Fibroblast of lung (primary cell): ENCODE measurements at regions not wholly inside any gene's neighbourhood (a gene's known extent, or its start where the extent isn't known, plus 50 kb on each side); places are given as distances from the start of the nearest gene placed in this dataset.

ENCODE experiments used
- CTCF ChIP-seq, 2 donors: IDR thresholded peaks in 1 of 2; conservative IDR thresholded peaks in 1 of 2; 1 replicate in 1 of 2; 2 replicates in 1 of 2; pipeline ENCODE4 v1.5.1; 2011 to 2012; ENCODE audit warnings: low read length in 2 of 2, control low read depth in 1 of 2, inconsistent platforms in 1 of 2, low read depth in 1 of 2, mild to moderate bottlenecking in 1 of 2
- EZH2 ChIP-seq: IDR thresholded peaks from 2 replicates; pipeline ENCODE4 v1.5.1; 2012; ENCODE audit warnings: low read length, control low read depth, mild to moderate bottlenecking; ENCODE audit errors: missing control alignments

GRCh38 chr16:85317704-85318103, 205.4 kb upstream of the CIBAR2 start:
- TF ChIP-seq CTCF (conservative IDR thresholded peaks at IDR 0.05 in 1 of 2, IDR thresholded peaks at IDR 0.05 in 1 of 2; ENCODE audit: low read depth in 1 of 2, low read length in 2 of 2): no peak
- no peak for TF ChIP-seq EZH2
